Left kidney (tissue), 1 donor: ENCODE measurements at regions not wholly inside any gene's neighbourhood (a gene's known extent, or its start where the extent isn't known, plus 50 kb on each side); places are given as distances from the start of the nearest gene placed in this dataset.
A peak's percentile ranks its signal among the peaks of the same experiment; 100 is the strongest.
"Not testable (repeated sequence)": the region's sequence is repeated elsewhere in the genome, so short reads cannot be mapped to it uniquely, and the experiment has no call there.

Experiments used
- DNase-seq: peaks from one replicate; pipeline ENCODE4 v3.0.0-alpha.2; 2013

DNA sequence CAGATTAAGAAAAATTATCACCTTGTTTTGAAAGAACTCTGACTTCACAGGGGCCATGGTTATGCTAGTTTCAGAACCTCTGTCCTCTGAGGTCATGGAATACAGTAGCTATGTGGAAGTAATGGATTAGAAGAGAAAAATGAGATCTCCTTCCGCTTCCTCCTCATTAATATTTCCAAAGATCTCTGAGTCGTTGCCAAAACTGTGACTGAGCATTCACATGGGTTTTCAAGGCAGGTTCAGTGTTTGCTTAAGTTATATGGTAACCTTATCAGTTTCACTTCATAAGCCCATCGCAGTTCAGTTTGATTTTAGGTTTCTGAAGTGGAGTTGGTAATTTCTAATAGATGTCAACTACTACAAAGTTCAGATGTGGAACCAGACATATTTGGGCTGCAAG lies 321.2 kb upstream of the SOX9 start:
- DNase-seq = no peak

DNA sequence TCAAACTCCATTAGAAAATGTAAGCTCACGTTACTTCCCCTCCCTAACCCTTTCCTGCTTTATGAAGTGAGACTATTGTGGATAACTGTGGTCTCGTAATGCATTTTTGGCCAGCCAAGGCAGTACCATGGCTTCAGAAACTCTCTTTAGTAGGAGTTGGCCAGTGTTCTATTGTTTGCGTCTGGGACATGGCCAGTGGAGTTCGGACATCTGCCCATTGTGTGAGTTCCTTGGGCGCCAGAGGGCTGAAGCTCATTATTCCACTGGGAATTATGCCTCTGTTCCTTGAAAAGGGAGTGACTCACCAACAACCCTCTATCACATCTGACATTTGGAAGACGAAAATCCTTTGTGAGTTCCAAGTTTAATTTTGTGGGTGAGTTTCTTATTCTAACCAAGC lies 319.5 kb upstream of the SOX9 start:
- DNase-seq = no peak

DNA sequence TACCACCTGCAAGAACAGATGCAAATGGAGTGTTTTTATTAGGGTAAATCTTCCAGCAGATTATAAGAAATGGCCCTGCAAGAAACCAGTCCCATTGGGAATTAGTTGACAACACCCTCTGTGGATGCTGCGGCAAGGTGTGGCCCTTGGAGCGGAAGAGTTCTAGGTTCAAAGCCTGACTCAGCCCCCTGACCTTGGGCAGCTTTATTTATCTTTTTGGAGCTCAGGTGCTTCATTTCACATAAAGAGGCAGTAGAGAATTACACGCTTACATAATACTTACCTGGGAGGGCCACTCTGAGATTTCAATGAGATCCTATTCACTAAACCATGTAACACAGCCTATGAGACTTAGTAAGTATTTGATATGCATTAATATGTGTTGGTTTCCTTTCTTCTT lies 318.2 kb upstream of the SOX9 start:
- no peak for DNase-seq

GRCh38 chr17:71803656-71804284 lies 317.1 kb upstream of the SOX9 start:
- DNase-seq = no peak

DNA sequence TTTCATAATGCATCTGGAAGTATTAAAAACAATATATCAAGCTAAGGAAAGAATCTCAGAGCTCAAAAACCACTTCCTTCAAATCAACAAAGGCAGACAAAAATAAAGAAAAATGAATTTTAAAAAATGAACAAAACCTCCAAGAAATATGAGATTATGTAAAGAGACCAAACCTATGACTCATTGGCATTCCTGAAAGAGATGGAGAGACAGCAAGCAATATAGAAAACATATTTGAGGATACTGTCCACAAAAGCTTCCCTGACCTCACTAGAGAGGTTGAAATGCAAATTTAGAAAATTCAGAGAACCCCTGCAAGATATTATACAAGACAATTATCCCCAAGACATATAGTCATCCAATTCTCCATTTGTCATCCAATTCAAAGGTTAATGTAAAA lies 311.3 kb upstream of the SOX9 start:
- no peak for DNase-seq

GRCh38 chr17:71813861-71814260 lies 307.0 kb upstream of the SOX9 start:
- DNase-seq = not testable (repeated sequence)

DNA sequence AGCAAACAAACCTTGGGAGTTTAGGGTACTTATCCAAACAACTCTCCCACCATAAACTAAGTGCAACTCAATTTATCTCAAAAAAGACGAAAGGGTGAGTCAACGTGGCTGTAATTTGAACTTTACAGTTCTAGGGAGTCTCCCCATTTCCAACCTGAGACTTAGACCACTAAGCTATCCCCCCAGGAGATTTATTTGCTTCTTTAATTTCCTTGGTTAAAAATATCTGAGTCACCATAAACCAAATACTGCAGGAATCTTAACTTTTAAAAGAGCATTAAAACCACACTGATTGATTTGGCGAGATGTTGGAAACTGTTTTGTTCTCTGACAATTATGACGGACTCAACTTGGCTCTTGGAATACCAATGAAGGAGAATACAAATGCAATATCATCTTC lies 299.3 kb upstream of the SOX9 start:
- DNase-seq = peak; percentile 13

GRCh38 chr17:71824671-71825070 lies 296.1 kb upstream of the SOX9 start:
- DNase-seq = no peak

- DNase-seq = no peak
Measured at GRCh38 chr17:71825687-71826086, 295.1 kb upstream of the SOX9 start.

- peak; percentile 15 for DNase-seq
Measured at GRCh38 chr17:71828182-71828596, 292.6 kb upstream of the SOX9 start.

GRCh38 chr17:71830866-71831265 lies 290.0 kb upstream of the SOX9 start:
- no peak for DNase-seq

- DNase-seq = no peak
Measured at GRCh38 chr17:71842986-71843385, 277.8 kb upstream of the SOX9 start.

GRCh38 chr17:71845337-71845736 lies 275.5 kb upstream of the SOX9 start:
- no peak for DNase-seq

GRCh38 chr17:71846561-71847110 lies 274.2 kb upstream of the SOX9 start:
- no peak for DNase-seq

DNA sequence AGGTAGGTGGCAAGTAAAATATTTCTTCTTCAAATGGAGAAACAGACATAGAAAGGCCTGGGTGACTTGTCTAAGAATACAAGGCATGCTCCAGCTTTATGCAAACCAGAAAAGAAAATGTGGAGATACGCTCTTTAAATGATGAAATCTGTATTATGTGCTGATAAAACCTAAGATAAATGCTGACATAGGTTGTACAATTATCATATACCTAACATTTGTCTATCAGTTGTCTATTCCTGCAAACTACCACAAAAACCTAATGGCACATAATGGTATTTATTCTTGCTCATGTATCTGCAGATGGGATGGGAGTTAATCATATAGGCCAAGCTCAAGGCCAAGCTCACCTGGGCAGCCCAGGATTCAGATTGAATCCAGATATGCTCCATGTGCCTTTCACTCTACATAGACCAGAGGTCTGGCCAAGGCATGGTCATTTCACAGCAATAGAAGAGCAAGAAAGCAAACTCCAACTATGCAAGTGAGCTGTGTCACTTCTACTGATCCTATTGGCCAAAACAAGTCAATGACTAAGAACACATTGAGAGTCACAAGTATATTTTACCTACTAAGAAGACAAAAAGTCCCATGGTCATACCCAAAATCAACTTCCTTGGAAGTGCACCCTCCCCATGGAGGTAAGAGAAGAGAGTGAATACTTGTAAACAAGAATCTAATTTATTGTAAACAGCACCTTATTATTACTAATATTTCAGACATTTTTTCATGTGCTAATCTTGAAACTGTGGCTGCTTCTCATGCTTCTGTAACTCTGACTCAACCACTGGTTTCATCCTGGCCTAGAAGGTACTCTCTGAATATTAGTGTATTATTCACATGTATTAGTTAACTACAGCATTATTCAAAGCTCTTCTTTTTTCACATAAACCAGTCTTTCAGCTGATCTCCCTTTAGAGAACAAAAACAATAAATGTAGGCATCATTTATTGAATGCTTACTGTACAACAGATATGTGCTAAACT lies 270.7 kb upstream of the SOX9 start:
- DNase-seq = no peak

GRCh38 chr17:71850812-71851211 lies 270.0 kb upstream of the SOX9 start:
- no peak for DNase-seq

DNA sequence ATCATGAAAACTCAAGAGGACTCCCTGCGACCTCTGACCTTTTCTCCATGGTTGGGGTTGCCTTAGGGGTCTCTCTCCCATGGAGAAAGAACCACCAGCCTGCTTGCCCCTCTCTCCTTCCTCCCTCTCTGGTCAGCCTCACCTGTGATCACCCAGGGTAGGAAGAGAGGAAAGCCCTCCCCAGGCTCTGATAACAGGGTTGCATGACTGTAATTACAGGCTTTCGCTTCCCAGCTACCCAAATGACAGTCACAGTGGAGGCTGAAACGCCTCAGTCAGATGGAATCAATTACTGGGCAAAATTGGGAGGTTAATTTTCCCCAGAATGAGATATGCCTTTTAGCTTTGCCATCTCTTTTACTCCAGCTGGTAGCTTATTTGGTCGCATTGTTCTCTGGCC lies 265.8 kb upstream of the SOX9 start:
- no peak for DNase-seq

DNA sequence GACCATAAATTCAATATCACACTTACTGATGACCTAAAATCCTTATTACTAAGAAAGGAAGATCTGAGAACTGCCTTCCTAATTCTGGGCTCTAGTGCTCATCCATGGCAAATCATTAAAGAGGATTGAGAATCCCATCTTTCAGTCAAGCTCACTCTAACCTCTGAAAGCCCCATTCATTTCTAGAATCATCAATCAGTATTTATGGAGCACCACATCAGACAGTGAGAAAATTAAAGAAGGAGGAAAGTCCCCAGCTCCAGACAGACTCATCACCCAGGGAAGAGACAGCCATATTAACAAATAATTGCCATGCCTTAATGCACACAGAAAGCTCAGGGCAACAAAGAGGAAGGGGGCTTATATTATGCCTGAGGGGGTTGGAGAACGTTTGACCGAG lies 256.1 kb upstream of the SOX9 start:
- DNase-seq = no peak

DNA sequence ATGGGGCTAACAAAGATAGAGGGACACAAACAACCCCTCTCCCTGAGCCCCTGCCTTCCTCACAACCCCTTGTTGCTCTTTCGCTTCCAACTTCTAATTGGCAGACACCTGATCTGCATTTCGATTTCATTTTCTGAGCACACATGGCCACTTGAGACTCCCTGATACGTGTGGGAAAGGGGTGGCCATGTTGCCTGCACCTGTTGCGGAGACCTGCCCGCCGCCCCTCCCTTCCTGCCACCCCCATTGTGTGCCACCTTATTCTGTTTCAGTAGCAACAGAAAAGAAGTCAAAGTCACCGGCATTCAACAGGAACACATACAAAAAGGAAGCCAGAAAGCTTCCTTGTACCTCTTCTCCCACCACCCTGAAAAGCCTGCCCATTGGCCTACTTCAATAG lies 254.7 kb upstream of the SOX9 start:
- DNase-seq = no peak

DNA sequence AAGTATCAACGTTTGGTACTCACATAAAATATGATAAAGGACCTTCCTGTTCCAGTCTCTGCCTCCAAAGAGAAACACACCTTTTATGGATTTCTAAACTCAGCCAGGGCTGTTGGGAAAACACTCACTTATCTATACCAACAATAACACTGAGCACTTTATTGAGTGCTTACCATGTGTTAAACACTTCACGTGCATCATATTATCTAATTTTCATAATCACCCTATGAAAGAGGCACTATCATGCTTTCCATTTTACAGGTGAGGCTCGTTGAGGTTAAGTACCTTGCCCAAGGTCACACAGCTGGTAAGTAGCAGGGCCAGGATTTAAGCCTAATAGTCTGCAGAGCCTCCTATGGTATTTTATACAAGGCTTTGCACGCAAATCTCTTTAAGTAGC lies 251.5 kb upstream of the SOX9 start:
- no peak for DNase-seq

GRCh38 chr17:71869841-71870545 lies 250.8 kb upstream of the SOX9 start:
- DNase-seq = no peak

- no peak for DNase-seq
Measured at GRCh38 chr17:71870546-71870862, 250.3 kb upstream of the SOX9 start.
